ENCODE measurements at regions not wholly inside any gene's neighbourhood (a gene's known extent, or its start where the extent isn't known, plus 50 kb on each side); places are given as distances from the start of the nearest gene placed in this dataset.

DNA sequence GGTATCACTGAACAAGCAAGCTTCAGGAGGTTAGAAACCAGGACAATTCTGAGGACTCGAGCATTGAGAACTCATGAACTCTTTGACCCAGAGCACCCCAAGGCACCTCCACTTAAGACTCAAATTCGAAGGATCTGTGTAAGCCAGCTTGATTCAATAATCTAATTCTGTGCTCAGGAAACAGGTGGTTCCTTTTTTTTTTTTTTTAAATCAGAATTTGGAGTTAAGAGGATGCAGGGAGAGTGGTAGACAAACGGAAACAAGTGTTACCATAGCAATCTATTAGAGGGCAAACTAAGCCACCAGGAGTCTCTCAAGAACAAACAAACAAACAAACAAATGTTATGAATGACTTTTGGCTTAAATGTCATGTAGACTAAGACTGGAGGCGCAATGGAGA lies 53.8 kb upstream of the DPH5 start:
- intact Hi-C loops (cut with DNase I) = no loop called here
- Histone ChIP-seq H3K27ac (replicated peaks in 1 of 4) (no peak overlapping the region), H3K4me1 (peaks cover 0 to 6% (median 0%) of the 10 kb centered on the region in 4 donors), H3K9me3 (no peaks in the 10 kb centered on the region), H3K4me3 (no peak overlapping the region), H3K36me3 (peaks cover 0 to 9% (median 0%) of the 10 kb centered on the region in 4 donors), H3K27me3 (no peaks in the 10 kb centered on the region)
- WGBS = 85% methylated on average over 4 of the region's 4 CpGs
- TF ChIP-seq, protein P1, sequence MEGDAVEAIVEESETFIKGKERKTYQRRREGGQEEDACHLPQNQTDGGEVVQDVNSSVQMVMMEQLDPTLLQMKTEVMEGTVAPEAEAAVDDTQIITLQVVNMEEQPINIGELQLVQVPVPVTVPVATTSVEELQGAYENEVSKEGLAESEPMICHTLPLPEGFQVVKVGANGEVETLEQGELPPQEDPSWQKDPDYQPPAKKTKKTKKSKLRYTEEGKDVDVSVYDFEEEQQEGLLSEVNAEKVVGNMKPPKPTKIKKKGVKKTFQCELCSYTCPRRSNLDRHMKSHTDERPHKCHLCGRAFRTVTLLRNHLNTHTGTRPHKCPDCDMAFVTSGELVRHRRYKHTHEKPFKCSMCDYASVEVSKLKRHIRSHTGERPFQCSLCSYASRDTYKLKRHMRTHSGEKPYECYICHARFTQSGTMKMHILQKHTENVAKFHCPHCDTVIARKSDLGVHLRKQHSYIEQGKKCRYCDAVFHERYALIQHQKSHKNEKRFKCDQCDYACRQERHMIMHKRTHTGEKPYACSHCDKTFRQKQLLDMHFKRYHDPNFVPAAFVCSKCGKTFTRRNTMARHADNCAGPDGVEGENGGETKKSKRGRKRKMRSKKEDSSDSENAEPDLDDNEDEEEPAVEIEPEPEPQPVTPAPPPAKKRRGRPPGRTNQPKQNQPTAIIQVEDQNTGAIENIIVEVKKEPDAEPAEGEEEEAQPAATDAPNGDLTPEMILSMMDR (IDR thresholded peaks at IDR 0.05) = no peak
- TF ChIP-seq POLR2AphosphoS5 (IDR thresholded peaks at IDR 0.05) (no peak), POLR2A (IDR thresholded peaks at IDR 0.05; ENCODE audit: low read depth) (no peak), EP300 (IDR thresholded peaks at IDR 0.05) (no peak)
- no peak for DNase-seq (ENCODE audit: extremely low spot score)

DNA sequence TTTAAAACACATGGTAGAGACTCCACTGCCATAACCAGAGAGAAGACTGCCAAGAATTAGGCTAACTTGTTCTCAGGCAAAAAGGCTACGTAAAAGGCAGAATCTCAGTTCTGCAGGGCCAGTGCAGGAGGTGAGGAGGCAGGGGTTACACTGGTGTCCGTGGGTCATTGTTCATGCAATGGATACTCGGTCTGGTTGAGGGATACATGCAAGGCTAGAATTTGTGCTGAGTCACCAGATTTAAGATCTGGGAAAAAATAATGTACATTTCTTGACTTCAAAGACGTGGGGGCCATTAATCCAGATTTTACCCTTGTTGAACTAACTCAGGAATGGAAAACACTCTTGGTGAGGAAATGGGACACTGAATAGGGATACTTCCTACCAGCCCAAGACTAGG lies 52.3 kb upstream of the DPH5 start:
- Histone ChIP-seq H3K4me1 (peaks cover 0 to 6% (median 0%) of the 10 kb centered on the region in 4 donors), H3K27ac (replicated peaks in 1 of 4) (no peak overlapping the region), H3K4me3 (no peak overlapping the region), H3K36me3 (peaks cover 0 to 9% (median 0%) of the 10 kb centered on the region in 4 donors), H3K27me3 (no peaks in the 10 kb centered on the region), H3K9me3 (no peaks in the 10 kb centered on the region)
- DNase-seq (ENCODE audit: extremely low spot score) = no peak
- 100% methylated on average over 4 of the region's 4 CpGs for WGBS
- intact Hi-C loops (cut with DNase I) = no loop called here
- no peak for TF ChIP-seq EP300 (IDR thresholded peaks at IDR 0.05)
- no peak for TF ChIP-seq POLR2AphosphoS5 (IDR thresholded peaks at IDR 0.05)
- TF ChIP-seq POLR2A (IDR thresholded peaks at IDR 0.05; ENCODE audit: low read depth) = no peak
- TF ChIP-seq, protein P1 (IDR thresholded peaks at IDR 0.05) = no peak

DNA sequence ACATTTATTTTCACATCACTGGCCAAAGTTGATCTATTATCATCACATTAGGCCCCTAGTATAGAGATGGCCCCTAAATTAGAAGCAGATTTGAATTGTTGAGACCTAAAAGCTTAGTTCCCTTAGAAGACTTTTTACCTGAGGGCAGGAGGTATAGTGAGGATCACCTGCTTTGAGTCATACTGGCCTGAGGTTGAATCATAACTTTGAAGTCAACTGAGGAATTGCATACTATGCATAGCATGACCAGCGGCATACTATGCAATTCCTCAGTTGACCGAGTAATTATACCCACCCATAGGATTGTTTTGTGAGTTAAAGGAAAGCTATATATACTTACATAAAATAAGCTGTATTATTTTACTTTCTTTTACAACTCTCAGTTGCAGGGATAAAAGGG lies 50.3 kb upstream of the DPH5 start:
- Histone ChIP-seq H3K27me3 (no peaks in the 10 kb centered on the region), H3K27ac (replicated peaks in 1 of 4) (no peak overlapping the region), H3K9me3 (no peaks in the 10 kb centered on the region), H3K4me3 (no peak overlapping the region), H3K36me3 (peaks cover 0 to 9% (median 0%) of the 10 kb centered on the region in 4 donors), H3K4me1 (no peaks in the 10 kb centered on the region)
- intact Hi-C loops (cut with DNase I) = no loop called here
- WGBS = 97% methylated on average over 2 of the region's 2 CpGs
- no peak for TF ChIP-seq EP300 (IDR thresholded peaks at IDR 0.05)
- TF ChIP-seq POLR2AphosphoS5 (IDR thresholded peaks at IDR 0.05) = no peak
- TF ChIP-seq, protein P1 (IDR thresholded peaks at IDR 0.05) = no peak
- TF ChIP-seq POLR2A (IDR thresholded peaks at IDR 0.05; ENCODE audit: low read depth) = no peak
- no peak for DNase-seq (ENCODE audit: extremely low spot score)

Small RNA genes lying in the stretch of these regions (small RNA-seq; reads per million reads assigned to genes)
- gene RF00424 = 0 reads per million in 3 donors

All from esophagus muscularis mucosa (tissue), 4 donors.